IPS-18c (cell line): ENCODE measurements at regions not wholly inside any gene's neighbourhood (a gene's known extent, or its start where the extent isn't known, plus 50 kb on each side); places are given as distances from the start of the nearest gene placed in this dataset.

Source experiments
- H3K4me3 ChIP-seq: 2 replicates; pipeline ENCODE4 v1.7.0; 2013; ENCODE audit warnings: low read depth, mild to moderate bottlenecking, low read length, moderate library complexity; ENCODE audit not compliant: insufficient read depth
- H3K9me3 ChIP-seq: one replicate; pipeline ENCODE4 v1.6.1; 2013; ENCODE audit warnings: mild to moderate bottlenecking, low read length, moderate library complexity; ENCODE audit not compliant: control insufficient read depth, insufficient read depth

GRCh38 chr2:104716061-104716460, 137.9 kb upstream of the POU3F3 start:
- Histone ChIP-seq H3K9me3 (no peaks in the 10 kb centered on the region), H3K4me3 (no peak overlapping the region)

GRCh38 chr2:104733226-104733943, 120.5 kb upstream of the POU3F3 start:
- no peaks in the 10 kb centered on the region for H3K9me3 ChIP-seq

GRCh38 chr2:104734937-104735586, 118.9 kb upstream of the POU3F3 start:
- H3K4me3 ChIP-seq, result no peak overlapping the region
- no peaks in the 10 kb centered on the region for H3K9me3 ChIP-seq

More at GRCh38 chr2:104733226-104733943, 120.5 kb upstream of the POU3F3 start:
- H3K4me3 ChIP-seq, result no peak overlapping the region

GRCh38 chr2:104736026-104736425, 117.9 kb upstream of the POU3F3 start:
- Histone ChIP-seq H3K4me3 (no peak overlapping the region), H3K9me3 (no peaks in the 10 kb centered on the region)

GRCh38 chr2:104741860-104742259, 112.1 kb upstream of the POU3F3 start:
- no peak overlapping the region for H3K4me3 ChIP-seq
- no peaks in the 10 kb centered on the region for H3K9me3 ChIP-seq

- no peaks in the 10 kb centered on the region for H3K9me3 ChIP-seq
Observed at GRCh38 chr2:104744537-104744936, 109.4 kb upstream of the POU3F3 start.

GRCh38 chr2:104745846-104746245, 108.1 kb upstream of the POU3F3 start:
- no peaks in the 10 kb centered on the region for H3K9me3 ChIP-seq
- no peak overlapping the region for H3K4me3 ChIP-seq

More at GRCh38 chr2:104744537-104744936, 109.4 kb upstream of the POU3F3 start:
- H3K4me3 ChIP-seq, result no peak overlapping the region

GRCh38 chr2:104746299-104746698, 107.6 kb upstream of the POU3F3 start:
- no peaks in the 10 kb centered on the region for H3K9me3 ChIP-seq

GRCh38 chr2:104746858-104747257, 107.1 kb upstream of the POU3F3 start:
- H3K9me3 ChIP-seq, result no peaks in the 10 kb centered on the region
- no peak overlapping the region for H3K4me3 ChIP-seq

More at GRCh38 chr2:104746299-104746698, 107.6 kb upstream of the POU3F3 start:
- H3K4me3 ChIP-seq, result no peak overlapping the region

GRCh38 chr2:104749856-104750460, 104.0 kb upstream of the POU3F3 start:
- H3K4me3 ChIP-seq, result no peak overlapping the region
- no peaks in the 10 kb centered on the region for H3K9me3 ChIP-seq

GRCh38 chr2:104752504-104752903, 101.4 kb upstream of the POU3F3 start:
- H3K4me3 ChIP-seq, result no peak overlapping the region
- no peaks in the 10 kb centered on the region for H3K9me3 ChIP-seq

- no peak overlapping the region for H3K4me3 ChIP-seq
Observed at GRCh38 chr2:104755026-104755878, 98.7 kb upstream of the POU3F3 start.

GRCh38 chr2:104756118-104756517, 97.8 kb upstream of the POU3F3 start:
- Histone ChIP-seq H3K9me3 (no peaks in the 10 kb centered on the region), H3K4me3 (no peak overlapping the region)

More at GRCh38 chr2:104755026-104755878, 98.7 kb upstream of the POU3F3 start:
- no peaks in the 10 kb centered on the region for H3K9me3 ChIP-seq

GRCh38 chr2:104757056-104757455, 96.9 kb upstream of the POU3F3 start:
- no peaks in the 10 kb centered on the region for H3K9me3 ChIP-seq

GRCh38 chr2:104758199-104758620, 95.7 kb upstream of the POU3F3 start:
- Histone ChIP-seq H3K9me3 (no peaks in the 10 kb centered on the region), H3K4me3 (no peak overlapping the region)

More at GRCh38 chr2:104757056-104757455, 96.9 kb upstream of the POU3F3 start:
- H3K4me3 ChIP-seq, result no peak overlapping the region

- Histone ChIP-seq H3K9me3 (no peaks in the 10 kb centered on the region), H3K4me3 (no peak overlapping the region)
Observed at GRCh38 chr2:104762031-104762430, 91.9 kb upstream of the POU3F3 start.

- Histone ChIP-seq H3K9me3 (no peaks in the 10 kb centered on the region), H3K4me3 (no peak overlapping the region)
Observed at GRCh38 chr2:104766683-104767082, 87.2 kb upstream of the POU3F3 start.
